ENCODE measurements at regions not wholly inside any gene's neighbourhood (a gene's known extent, or its start where the extent isn't known, plus 50 kb on each side); places are given as distances from the start of the nearest gene placed in this dataset.

DNA sequence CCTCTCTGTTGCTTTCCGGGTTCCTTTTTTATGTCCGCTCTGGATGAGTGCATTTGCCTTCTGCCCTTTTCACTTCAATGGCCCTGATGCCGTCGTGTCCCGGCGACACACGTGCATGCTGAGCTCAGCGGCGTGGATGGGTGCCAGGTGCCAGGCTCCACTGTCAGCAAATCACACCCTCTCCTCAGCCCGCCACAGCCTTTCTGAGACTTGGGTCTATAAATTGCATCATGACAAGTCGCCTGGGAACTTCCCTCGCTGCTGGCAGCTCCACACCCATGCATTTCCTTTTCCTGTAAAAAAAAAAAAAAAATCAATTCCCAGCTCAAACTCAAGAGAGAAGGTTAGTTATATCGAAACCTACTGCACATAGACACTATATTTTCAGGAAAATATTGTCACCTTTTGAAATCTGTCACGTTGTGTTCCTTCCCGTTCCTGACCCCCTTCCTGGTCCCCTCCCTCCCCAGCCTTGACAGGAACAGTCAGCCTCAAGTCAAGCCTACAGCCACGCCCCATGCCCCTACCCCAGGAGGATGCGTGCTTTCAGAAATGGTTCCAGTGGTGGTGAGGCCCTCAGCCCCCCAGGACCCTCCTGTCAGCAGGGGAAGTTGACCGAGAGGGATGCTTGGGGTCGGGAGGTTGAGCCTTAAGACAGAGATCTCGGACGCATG lies 110.3 kb upstream of the PTCH1 start:
- in situ Hi-C loops (cut with HindIII; ENCODE audit: low sequenced_read_pairs) = no loop called here
- H3K4me3 ChIP-seq (ENCODE audit: low read depth, low read length) = no peak overlapping the region
- TF ChIP-seq, protein P1, sequence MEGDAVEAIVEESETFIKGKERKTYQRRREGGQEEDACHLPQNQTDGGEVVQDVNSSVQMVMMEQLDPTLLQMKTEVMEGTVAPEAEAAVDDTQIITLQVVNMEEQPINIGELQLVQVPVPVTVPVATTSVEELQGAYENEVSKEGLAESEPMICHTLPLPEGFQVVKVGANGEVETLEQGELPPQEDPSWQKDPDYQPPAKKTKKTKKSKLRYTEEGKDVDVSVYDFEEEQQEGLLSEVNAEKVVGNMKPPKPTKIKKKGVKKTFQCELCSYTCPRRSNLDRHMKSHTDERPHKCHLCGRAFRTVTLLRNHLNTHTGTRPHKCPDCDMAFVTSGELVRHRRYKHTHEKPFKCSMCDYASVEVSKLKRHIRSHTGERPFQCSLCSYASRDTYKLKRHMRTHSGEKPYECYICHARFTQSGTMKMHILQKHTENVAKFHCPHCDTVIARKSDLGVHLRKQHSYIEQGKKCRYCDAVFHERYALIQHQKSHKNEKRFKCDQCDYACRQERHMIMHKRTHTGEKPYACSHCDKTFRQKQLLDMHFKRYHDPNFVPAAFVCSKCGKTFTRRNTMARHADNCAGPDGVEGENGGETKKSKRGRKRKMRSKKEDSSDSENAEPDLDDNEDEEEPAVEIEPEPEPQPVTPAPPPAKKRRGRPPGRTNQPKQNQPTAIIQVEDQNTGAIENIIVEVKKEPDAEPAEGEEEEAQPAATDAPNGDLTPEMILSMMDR (IDR thresholded peaks at IDR 0.05; ENCODE audit: low read depth, low read length, missing control alignments) = no peak
- DNase-seq (ENCODE audit: low read depth) = no peak

DNA sequence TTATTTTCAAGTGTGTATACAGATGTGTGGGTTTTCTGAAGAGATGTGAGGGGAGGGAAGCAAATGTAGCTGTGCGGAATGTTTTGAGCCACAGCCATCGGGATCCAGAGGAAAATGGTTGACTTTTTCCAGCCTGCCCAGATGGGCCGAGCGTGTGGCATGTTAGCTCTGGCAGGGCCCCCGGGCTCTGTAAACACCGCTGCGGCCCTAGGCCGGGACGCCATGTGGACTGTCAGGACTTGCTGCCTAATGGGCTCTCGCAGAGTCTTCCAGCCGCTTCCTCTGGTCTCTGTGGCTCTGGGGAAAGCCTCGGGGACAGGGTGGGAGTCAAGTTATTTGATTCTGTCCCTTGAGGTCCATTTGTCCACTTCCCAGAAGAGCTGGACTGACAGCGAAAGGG lies 109.6 kb upstream of the PTCH1 start:
- TF ChIP-seq, protein P1 (IDR thresholded peaks at IDR 0.05; ENCODE audit: low read depth, low read length, missing control alignments) = no peak
- DNase-seq (ENCODE audit: low read depth) = no peak
- in situ Hi-C loops (cut with HindIII; ENCODE audit: low sequenced_read_pairs) = no loop called here
- no peak overlapping the region for H3K4me3 ChIP-seq (ENCODE audit: low read depth, low read length)

DNA sequence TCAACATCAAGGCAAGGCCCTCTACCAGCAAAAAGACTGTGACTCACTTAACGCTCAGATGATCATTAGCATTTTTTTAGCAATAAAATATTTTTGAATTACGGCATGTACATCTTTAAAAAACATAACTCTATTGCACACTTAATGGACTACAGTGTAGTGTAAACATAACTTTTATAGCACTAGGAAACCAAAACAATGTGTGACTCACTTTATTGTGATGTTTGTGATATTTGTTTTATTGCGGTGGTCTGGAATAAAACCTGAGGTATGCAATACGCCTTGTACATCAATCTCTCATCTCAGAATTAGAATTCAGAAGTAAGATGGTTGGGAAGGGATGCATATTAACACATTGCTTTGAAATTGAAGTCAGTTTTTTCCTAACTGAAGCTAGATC lies 106.9 kb upstream of the PTCH1 start:
- in situ Hi-C loops (cut with HindIII; ENCODE audit: low sequenced_read_pairs) = no loop called here
- H3K4me3 ChIP-seq (ENCODE audit: low read depth, low read length) = no peak overlapping the region
- no peak for DNase-seq (ENCODE audit: low read depth)

DNA sequence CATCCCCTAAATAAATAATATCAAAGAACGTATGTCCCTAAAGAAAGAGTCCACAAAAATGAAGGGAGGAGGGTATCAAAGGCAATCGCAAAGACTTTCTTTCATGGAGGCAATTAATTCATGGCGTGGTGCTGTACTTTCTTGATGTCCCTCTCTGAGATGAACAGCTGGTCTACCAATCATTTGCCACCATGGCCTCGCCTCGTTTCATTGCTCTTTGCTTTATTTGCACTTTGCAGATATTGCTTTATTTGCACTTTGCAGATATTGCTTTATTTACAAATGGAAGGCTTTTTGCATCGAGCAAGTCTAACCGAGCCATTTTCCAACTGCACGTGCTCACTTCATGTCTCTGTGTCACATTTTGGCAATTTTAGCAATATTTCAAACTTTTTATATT lies 104.0 kb upstream of the PTCH1 start:
- in situ Hi-C loops (cut with HindIII; ENCODE audit: low sequenced_read_pairs) = no loop called here
- no peak overlapping the region for H3K4me3 ChIP-seq (ENCODE audit: low read depth, low read length)
- TF ChIP-seq, protein P1 (IDR thresholded peaks at IDR 0.05; ENCODE audit: low read depth, low read length, missing control alignments) = no peak
- DNase-seq (ENCODE audit: low read depth) = no peak

More for the DNA sequence above, 106.9 kb upstream of the PTCH1 start:
- TF ChIP-seq, protein P1 (IDR thresholded peaks at IDR 0.05; ENCODE audit: low read depth, low read length, missing control alignments) = no peak

DNA sequence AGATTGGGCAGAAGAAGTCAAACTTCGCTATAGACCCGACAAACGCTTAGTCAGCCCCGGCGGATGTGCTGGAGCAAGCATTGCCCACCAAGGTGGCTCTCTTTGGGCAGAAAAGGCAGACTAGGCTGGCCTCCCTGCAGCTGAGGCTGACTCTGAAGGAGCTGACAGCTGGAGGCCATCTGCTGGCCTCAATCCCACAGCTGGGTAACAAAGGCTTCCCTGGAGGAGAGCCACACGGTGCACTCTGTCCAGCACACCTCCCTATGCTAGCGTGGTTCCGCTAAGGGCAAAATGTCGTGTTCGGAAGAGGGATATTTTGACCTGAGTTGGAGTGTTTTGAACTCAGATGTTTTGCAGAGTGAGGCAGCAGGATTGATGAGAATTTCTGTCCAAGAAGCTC lies 103.5 kb upstream of the PTCH1 start:
- TF ChIP-seq, protein P1 (IDR thresholded peaks at IDR 0.05; ENCODE audit: low read depth, low read length, missing control alignments) = no peak
- no peak overlapping the region for H3K4me3 ChIP-seq (ENCODE audit: low read depth, low read length)
- in situ Hi-C loops (cut with HindIII; ENCODE audit: low sequenced_read_pairs) = no loop called here
- DNase-seq (ENCODE audit: low read depth) = no peak

DNA sequence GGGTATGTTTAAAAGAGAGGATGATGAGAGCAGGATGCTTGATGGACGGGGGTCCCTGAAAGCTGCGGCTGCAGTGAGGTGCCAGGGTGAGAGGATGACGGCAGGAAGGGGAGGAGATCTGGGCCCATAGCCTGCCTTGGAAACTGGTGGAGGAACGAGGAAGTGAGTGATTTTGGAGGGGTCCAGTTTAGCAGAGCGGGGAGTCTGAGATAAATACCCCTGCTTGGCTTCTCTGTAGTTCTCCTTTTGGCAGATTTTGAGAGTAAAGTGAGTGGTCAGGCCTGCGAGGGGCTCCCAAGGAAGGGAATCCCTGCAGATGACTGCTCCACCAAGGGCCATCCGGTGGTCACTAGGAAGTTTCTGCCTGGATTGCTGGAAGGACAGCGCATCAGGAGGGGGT lies 98.5 kb upstream of the PTCH1 start:
- TF ChIP-seq, protein P1 (IDR thresholded peaks at IDR 0.05; ENCODE audit: low read depth, low read length, missing control alignments) = no peak
- no peak for DNase-seq (ENCODE audit: low read depth)
- in situ Hi-C loops (cut with HindIII; ENCODE audit: low sequenced_read_pairs) = no loop called here
- H3K4me3 ChIP-seq (ENCODE audit: low read depth, low read length) = no peak overlapping the region

All from astrocyte of the cerebellum (primary cell).